Hepatocyte (in vitro differentiated cells): ENCODE measurements at regions not wholly inside any gene's neighbourhood (a gene's known extent, or its start where the extent isn't known, plus 50 kb on each side); places are given as distances from the start of the nearest gene placed in this dataset.

Experiments used
- CTCF ChIP-seq: fragments of 200-600 bp; sonication (generic); IDR thresholded peaks from 2 replicates; pipeline ENCODE4 v1.5.1; 2016; ENCODE audit warnings: antibody characterized with exemption, mild to moderate bottlenecking; ENCODE audit not compliant: poor library complexity
- EZH2 ChIP-seq: fragments of 200-600 bp; sonication (generic); IDR thresholded peaks from 2 replicates; pipeline ENCODE4 v1.6.1; 2016; ENCODE audit warnings: antibody characterized with exemption, mild to moderate bottlenecking, borderline replicate concordance

GRCh38 chr4:89582756-89583505, 254.0 kb downstream of the SNCA start:
- no peak for TF ChIP-seq CTCF
- TF ChIP-seq EZH2: no peak
